HL-60 (cell line): ENCODE measurements at regions not wholly inside any gene's neighbourhood (a gene's known extent, or its start where the extent isn't known, plus 50 kb on each side); places are given as distances from the start of the nearest gene placed in this dataset.

Experiments
- DNase-seq, 2 experiments: peaks; one replicate each; pipeline ENCODE4 v3.0.0-alpha.2; 2010 to 2020; ENCODE audit warnings: low read depth in 1 of 2, low spot score in 1 of 2
- H3K27ac ChIP-seq: fragments of 250-450 bp; sonication (Bioruptor Pico); replicated peaks from 2 replicates; pipeline ENCODE4 v1.5.1; 2020; ENCODE audit warnings: mild to moderate bottlenecking, moderate library complexity
- H3K27me3 ChIP-seq: fragments of 250-450 bp; sonication (Bioruptor Pico); 2 replicates; pipeline ENCODE4 v1.5.1; 2021; ENCODE audit warnings: mild to moderate bottlenecking, moderate library complexity; ENCODE audit not compliant: insufficient read depth, poor library complexity, severe bottlenecking
- H3K4me3 ChIP-seq: replicated peaks from 2 replicates; pipeline ENCODE4 v1.5.1; 2011; ENCODE audit warnings: mild to moderate bottlenecking, control low read depth, low read length; ENCODE audit not compliant: insufficient read depth
- GABPA ChIP-seq: IDR thresholded peaks from 2 replicates; pipeline ENCODE4 v1.6.1; 2012; ENCODE audit warnings: low read depth
- POLR2AphosphoS5 ChIP-seq: IDR thresholded peaks from 2 replicates; pipeline ENCODE4 v1.6.1; 2012; ENCODE audit warnings: low read depth
- SPI1 ChIP-seq: IDR thresholded peaks from 2 replicates; pipeline ENCODE4 v1.6.1; 2012; ENCODE audit warnings: low read depth, mild to moderate bottlenecking, borderline replicate concordance
- TF ChIP-seq, protein P1 (sequence below): IDR thresholded peaks from 2 replicates; pipeline ENCODE4 v1.6.1; 2012; ENCODE audit warnings: low read depth; ENCODE audit not compliant: insufficient replicate concordance
- TF ChIP-seq, protein P2 (sequence below): IDR thresholded peaks from one replicate; pipeline ENCODE4 v1.5.1; 2011; ENCODE audit warnings: low read length, control low read depth, inconsistent platforms; ENCODE audit not compliant: insufficient read depth

DNA sequence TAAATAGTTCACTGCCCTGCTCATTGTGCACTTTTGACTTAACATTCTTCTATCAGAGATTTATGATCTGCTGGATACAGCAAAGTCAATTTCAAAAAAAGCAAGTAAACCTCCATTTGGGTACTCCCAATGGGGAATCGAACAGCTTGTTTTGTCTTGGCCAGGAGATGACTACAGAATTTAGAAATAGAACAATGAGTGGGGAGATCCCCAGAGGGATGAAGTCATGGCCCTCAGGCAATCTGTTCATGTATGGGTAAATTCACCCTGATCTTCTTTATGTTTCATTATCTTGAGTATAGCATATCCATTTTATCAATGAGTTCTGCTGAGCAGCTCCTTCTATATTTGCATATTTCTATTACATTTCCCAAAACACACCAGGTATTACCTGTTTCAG lies 1681.9 kb downstream of the HACE1 start:
- H3K4me3 ChIP-seq = no peak overlapping the region
- DNase-seq = no peak
- H3K27ac ChIP-seq = no peak overlapping the region
- no peaks in the 10 kb centered on the region for H3K27me3 ChIP-seq
- TF ChIP-seq SPI1 (no peak), GABPA (no peak)
- TF ChIP-seq, protein P1, sequence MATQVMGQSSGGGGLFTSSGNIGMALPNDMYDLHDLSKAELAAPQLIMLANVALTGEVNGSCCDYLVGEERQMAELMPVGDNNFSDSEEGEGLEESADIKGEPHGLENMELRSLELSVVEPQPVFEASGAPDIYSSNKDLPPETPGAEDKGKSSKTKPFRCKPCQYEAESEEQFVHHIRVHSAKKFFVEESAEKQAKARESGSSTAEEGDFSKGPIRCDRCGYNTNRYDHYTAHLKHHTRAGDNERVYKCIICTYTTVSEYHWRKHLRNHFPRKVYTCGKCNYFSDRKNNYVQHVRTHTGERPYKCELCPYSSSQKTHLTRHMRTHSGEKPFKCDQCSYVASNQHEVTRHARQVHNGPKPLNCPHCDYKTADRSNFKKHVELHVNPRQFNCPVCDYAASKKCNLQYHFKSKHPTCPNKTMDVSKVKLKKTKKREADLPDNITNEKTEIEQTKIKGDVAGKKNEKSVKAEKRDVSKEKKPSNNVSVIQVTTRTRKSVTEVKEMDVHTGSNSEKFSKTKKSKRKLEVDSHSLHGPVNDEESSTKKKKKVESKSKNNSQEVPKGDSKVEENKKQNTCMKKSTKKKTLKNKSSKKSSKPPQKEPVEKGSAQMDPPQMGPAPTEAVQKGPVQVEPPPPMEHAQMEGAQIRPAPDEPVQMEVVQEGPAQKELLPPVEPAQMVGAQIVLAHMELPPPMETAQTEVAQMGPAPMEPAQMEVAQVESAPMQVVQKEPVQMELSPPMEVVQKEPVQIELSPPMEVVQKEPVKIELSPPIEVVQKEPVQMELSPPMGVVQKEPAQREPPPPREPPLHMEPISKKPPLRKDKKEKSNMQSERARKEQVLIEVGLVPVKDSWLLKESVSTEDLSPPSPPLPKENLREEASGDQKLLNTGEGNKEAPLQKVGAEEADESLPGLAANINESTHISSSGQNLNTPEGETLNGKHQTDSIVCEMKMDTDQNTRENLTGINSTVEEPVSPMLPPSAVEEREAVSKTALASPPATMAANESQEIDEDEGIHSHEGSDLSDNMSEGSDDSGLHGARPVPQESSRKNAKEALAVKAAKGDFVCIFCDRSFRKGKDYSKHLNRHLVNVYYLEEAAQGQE = no peak
- TF ChIP-seq, protein P2, sequence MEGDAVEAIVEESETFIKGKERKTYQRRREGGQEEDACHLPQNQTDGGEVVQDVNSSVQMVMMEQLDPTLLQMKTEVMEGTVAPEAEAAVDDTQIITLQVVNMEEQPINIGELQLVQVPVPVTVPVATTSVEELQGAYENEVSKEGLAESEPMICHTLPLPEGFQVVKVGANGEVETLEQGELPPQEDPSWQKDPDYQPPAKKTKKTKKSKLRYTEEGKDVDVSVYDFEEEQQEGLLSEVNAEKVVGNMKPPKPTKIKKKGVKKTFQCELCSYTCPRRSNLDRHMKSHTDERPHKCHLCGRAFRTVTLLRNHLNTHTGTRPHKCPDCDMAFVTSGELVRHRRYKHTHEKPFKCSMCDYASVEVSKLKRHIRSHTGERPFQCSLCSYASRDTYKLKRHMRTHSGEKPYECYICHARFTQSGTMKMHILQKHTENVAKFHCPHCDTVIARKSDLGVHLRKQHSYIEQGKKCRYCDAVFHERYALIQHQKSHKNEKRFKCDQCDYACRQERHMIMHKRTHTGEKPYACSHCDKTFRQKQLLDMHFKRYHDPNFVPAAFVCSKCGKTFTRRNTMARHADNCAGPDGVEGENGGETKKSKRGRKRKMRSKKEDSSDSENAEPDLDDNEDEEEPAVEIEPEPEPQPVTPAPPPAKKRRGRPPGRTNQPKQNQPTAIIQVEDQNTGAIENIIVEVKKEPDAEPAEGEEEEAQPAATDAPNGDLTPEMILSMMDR = no peak

DNA sequence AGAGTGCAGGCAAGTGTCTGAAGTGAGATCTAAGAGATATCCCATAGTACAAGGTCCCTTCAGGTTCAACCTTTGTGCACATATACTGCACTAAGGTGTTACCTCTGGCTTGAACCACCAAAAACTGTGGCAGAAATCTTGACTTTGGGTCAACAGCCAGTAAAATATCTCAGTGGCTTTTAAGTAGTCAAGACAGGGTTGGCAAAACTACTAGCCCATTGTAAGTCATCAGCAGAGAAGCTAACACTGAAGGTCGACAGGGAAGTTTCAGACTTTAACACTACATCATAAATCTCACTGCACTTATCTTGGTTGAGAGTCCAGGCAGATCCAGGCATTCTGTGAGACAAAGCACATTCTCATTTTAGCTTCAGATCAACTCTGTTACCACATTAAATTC lies 1684.7 kb downstream of the HACE1 start:
- H3K27ac ChIP-seq = no peak overlapping the region
- no peaks in the 10 kb centered on the region for H3K27me3 ChIP-seq
- DNase-seq = no peak
- H3K4me3 ChIP-seq = no peak overlapping the region
- TF ChIP-seq, protein P1 = no peak
- no peak for TF ChIP-seq SPI1
- no peak for TF ChIP-seq GABPA
- no peak for TF ChIP-seq POLR2AphosphoS5
- TF ChIP-seq, protein P2 = no peak

DNA sequence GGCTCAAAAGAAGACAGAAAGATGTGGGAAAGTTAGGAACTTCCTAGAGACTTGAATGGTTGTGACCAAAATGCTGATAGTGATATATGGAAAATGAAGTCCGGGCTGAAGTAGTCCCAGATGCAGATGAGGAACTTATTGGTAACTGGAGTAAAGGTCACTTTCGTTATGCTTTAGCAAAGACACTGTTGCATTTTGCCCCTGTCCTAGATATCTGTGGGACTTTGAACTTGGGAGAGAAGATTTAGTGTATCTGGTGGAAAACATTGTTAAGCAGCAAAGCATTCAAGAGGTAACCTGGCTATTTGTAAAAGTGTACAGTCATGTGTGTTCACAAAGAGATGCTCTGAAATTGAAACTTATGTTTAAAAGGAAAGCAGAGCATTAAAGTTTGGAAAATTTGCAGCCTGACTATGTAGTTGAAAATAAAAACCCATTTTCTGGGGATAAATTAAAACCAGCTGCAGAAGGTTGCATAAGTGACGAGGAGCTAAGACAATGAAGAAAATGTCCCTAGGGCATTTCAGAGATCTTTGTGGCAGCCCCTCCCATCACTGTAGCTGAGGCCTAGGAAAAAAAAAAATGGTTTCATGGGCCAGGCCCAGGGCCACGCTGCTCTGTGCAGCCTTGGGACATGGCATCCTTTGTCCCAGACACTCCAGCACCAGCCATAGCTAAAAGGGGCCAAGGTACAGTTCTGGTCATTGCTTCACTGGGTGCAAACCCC lies 1692.2 kb downstream of the HACE1 start:
- Histone ChIP-seq H3K27ac (no peak overlapping the region), H3K27me3 (no peaks in the 10 kb centered on the region), H3K4me3 (no peak overlapping the region)
- TF ChIP-seq SPI1 (no peak), GABPA (no peak), POLR2AphosphoS5 (no peak)
- TF ChIP-seq, protein P1 = no peak
- TF ChIP-seq, protein P2 = no peak
- DNase-seq = no peak
